GM18519 (cell line): ENCODE measurements at regions not wholly inside any gene's neighbourhood (a gene's known extent, or its start where the extent isn't known, plus 50 kb on each side); places are given as distances from the start of the nearest gene placed in this dataset.
"Not testable (repeated sequence)": the region's sequence is repeated elsewhere in the genome, so short reads cannot be mapped to it uniquely, and the experiment has no call there.

ENCODE experiments used
- ATAC-seq: cut with Tn5 transposase; IDR thresholded peaks from one replicate; pipeline ENCODE4 v1.9.1; 2021; ENCODE audit warnings: mild to moderate bottlenecking, moderate library complexity; ENCODE audit not compliant: unreplicated experiment, low FRiP score

DNA sequence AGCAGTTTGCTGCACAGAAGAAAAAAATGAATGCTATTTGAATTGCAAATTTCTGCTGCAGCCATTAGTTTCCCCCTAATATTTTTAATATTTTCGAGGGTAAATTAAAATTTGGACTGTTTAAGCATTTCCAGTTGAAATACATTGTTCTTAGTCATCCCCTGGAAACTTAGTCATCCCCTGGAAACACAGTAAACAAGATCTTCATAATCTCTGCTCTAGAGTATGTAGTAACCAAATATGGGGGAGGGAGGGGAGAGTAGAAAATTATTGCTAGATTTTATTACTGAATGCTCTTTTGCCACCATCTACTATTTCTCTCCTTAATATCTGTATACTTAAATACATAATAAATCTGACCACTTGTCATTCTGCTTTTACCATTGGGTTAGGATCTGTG, 1053.3 kb downstream of the SORCS1 start:
- ATAC-seq: no peak

DNA sequence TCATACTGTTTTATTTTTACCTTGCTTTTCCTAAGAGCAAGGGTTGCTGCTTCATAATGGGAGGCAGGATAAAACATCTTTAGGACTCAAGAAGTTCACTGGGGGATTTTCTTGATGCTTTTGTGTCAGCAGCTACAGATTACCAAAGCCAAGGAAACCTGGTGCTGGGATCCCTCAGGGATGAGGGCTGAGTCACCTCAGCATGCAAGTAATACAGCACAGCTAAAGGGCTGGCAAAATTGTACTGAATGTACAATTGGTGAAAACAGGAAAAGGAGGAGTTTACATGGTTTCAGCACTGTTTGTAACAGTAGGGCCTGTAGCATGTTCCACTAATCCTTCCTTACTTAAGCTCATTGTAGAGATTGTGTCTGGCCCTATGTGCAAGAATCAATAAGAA, 1056.8 kb downstream of the SORCS1 start:
- no peak for ATAC-seq

DNA sequence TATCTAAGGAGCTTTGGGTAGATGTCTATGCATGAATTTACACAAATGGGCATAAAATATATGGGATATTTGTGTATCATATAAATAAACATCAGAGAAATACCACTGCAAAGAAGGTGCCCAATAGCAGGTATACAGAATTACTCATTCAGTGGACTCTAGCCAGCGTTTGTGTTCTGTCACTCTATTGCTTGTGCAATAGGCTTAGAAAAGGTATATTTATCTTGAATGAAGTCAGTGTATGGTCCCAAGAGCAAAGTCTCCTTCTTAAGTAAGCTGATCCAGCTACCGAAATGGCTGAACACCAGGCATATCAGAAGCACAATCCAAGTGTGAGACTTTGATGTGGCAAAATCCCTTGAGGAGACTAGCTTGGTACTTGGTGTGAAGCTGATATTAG, 1058.4 kb downstream of the SORCS1 start:
- no peak for ATAC-seq

DNA sequence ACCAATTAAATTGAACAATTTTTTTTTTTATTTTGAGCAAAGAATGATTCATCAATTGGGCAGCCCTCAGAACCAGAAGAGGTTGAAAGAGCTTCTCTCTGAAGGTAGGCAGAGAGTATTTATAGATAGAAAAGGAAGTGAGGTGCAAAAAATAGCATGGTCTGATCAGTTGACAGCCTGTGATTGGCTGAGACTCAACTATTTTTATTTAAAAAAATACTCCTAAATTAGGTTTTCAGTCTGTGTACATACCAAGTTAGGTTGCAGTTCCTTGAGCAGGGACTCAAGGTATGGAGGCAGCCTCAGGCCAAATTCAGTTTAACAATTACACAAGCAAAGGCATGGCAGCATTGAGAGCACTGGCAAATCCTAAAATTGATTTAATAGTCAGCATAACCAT, 1074.7 kb downstream of the SORCS1 start:
- ATAC-seq: no peak

DNA sequence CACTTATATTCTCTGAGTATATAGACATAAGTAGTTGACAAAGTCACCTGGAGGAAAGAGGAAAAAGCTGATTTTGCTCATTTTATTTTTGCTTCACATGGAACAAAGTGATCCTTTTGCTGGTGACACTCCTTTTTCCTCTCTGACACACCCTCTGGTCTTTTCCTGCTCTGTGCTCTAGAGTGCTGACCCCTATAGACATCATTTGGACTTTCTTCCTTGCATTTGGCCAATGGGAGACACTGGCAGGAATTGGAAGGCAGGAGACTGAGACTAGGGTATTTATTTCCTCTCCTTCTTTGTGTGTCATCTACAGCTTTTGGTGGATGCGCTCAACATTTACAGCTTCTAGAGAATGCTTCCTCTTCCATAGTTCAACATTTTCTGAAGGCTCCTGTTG, 1078.1 kb downstream of the SORCS1 start:
- no peak for ATAC-seq

DNA sequence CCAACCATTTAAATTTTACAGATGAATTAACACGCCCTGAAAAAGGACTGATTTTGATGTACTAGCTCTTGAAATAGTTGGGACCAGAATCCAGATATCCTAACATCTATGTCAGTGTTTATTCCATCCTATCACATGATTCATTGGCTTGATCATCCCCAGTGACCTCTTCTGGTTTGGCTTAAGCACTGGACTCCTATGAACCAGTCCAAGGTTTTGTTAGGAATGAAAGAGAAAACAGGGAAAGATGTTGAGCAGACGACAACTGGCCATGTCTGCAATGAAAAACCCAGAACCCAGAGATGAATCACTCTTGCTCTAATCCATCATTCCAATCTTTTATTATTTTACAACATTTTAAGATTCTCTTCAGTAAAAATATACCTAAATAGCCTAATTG, 1080.9 kb downstream of the SORCS1 start:
- no peak for ATAC-seq

DNA sequence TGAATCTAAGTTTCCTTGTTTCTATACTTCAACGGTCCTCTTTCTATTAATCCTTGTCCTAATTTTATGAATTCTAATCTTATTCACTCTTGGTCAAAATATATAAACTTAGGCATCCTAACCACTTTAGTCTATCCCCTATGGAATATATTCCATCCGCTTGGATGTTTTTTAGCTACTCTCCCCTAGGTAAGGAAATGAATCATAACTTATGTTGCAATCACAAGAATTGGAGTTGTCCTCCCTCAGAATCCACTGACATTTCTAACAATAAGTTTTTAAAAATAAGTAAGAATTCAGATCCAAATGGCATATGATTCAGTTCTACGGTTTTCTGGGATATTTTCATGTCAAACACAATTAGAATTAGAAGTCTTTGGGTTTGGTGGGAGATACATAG, 1081.6 kb downstream of the SORCS1 start:
- no peak for ATAC-seq

DNA sequence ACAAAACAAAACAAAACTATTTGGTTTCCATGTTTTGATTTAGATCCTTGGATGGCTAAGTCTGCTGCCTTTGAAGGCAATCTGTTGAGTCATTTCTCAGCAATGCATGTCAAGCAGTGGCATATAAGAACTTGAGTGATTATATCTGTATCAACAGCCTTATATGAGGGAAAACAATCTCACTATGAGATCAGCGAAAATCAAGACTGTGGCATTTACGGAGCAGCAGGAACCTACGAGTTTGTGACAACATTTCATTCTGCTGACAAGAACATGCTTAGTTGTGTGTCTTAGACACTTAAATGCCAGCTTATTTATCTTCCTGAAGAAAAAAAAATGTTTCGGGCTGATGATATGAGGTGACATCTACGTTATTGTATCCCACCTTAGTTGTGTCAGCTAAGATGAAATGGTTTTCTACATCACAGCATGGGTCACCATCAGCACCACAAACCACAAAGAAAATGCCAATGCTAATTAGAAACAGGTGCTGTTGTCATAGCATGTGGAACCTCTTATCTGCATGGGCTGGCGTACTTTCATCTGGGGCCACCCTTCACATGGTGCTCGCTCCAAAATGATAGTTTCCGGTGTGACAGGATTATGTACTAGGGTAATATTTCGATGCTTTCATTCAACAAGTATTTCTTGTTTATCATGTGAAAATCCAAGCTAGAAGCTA, 1085.5 kb downstream of the SORCS1 start:
- no peak for ATAC-seq

DNA sequence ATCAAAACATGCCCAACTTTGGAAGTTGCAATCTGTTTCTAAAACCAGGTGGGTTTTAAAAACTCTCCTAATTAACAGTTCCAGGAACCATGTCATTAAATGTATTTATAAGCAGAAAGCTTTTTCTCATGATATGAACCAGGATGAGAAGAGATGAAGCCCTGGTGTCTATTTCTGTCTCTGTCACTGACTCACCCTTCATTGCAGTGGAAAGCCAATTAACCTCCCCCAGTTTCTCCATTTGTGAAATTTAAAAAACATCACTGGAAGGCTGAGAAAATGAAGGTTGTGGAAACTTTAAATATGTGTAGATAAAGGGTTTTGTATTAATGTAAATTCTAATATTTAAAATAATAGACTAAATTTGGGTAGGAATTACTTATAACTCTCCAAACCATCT, 1088.0 kb downstream of the SORCS1 start:
- no peak for ATAC-seq

DNA sequence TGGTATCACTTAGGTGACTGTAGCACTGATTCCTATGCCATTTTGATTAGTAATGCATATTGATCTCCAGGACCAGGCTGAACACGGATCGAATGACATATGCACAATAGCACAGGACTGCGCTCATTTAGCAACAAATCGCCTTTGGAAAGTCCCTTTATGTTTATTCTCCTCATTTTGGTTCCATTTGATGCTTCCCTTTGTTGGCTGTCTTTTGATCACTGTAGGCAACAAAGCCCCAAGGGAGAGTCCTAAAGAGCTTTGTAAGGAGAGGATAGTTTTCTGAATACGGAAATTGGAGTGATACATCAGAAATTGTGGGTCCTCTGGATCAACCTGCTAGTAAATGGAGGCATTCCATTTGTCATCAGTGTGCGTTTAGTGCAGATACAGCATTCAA, 1111.4 kb downstream of the SORCS1 start:
- no peak for ATAC-seq

DNA sequence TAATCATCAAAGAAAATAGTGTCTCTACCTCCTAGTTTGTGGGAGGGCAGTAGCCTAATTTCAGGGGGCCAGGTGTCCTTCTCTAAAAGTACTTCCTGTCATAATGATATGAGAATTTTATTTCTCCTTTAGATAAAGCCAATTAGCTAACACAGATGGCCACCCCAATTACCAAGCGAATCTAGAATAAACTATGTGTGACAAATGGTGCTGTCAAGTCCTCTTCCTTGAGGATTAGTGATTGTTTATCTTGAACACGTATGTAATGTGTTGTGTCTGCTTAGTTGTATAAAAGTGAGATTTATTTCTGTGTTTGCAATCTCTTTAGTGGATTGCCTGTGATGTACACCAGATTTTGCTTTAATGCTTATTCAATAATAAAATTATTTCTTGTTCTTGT, 1120.0 kb downstream of the SORCS1 start:
- ATAC-seq: no peak

DNA sequence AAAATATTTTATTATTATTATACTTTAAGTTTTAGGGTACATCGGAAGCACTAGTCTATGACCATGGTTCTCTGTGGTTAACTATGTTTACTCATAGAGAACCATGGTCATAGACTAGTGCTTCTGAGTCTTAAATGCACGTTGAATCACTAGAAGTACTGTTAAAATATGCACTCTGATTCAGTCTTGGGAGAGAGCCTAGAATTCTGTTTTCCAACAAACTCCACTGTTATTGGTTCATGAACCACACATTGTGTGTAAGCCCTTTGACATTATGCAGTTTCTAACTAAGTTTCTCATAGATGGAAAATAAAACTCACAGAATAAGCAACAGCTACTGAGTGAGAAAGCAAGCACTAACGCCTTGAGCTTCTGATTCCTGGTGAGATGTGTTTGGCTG, 1120.6 kb downstream of the SORCS1 start:
- no peak for ATAC-seq

DNA sequence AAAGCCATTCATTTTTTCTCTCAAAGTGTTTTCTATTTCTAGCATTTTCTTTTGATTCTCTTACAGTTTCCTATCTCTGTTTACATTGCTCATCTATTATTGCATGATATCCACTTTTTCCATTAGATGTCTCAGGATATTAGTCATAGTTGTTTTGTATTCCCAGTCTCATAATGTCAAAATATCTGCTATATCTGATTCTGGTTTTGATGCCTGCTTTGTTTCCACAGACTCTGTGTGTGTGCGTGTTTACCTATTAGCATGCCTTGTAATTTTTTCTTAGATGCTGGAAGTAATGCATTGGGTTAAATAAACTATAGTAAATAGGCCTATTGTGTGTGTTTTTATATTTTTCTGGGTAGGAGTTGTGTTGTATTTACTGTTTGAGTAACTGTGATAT, 1126.3 kb downstream of the SORCS1 start:
- ATAC-seq: no peak

DNA sequence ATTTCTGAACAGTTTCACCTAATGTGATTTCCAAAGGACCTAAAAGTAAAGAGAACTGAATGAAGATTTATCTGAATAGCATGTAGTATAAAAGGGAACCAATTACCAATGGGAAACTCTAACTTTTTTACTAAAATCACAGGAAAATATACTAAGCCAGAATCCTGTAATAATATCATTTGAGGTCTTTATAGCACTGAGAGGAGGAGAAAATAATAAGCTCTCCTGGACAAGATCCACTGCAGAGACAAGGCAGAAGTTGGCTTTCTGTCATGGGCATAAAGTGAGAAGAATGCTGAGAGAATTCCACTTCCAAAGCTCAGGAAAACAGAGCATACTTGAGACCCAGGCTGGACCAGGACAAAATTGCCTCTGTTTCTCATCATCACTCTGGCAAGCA, 1131.4 kb downstream of the SORCS1 start:
- ATAC-seq: no peak

DNA sequence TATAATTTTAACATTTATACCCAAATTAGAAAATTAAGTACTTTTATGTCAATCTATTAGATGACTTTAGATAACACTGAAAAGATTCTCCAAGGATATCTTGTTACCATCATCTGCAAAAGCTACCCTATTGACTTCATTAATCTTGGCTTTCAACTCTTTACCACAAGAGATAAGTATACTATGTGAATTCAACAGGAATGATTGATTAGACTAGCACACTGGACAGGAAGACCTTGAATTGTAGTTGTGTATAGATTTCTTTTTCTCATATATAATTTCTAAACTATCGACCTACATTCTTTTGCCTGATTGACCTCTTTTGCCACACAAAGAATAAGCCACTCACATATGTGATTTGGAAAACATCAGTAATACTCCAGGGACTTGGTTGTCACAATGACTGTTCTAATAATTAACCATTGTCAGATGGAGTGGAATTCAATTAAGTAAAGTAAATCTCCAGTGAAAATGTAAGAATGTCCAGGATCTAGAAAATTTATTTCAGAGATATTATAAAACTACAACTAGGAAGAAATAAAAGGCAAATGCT, 1132.0 kb downstream of the SORCS1 start:
- ATAC-seq: no peak

DNA sequence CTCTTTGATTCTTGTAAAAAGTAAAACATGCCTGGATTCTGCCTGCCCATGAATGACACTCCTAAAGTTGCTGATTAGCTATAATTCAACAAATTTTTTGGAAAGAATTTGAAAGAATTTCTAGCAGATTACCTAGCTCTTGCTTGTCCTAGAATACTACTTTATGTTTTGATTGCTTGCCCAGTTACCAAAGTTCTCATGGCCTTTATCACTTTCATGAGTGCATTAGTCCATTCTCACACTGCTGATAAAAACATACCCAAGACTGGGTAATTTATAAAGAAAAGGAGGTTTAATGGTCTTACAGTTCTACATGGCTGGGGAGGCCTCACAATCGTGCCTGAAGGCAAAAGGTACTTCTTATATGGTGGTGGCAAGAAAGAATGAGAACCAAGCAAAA, 1137.3 kb downstream of the SORCS1 start:
- no peak for ATAC-seq

DNA sequence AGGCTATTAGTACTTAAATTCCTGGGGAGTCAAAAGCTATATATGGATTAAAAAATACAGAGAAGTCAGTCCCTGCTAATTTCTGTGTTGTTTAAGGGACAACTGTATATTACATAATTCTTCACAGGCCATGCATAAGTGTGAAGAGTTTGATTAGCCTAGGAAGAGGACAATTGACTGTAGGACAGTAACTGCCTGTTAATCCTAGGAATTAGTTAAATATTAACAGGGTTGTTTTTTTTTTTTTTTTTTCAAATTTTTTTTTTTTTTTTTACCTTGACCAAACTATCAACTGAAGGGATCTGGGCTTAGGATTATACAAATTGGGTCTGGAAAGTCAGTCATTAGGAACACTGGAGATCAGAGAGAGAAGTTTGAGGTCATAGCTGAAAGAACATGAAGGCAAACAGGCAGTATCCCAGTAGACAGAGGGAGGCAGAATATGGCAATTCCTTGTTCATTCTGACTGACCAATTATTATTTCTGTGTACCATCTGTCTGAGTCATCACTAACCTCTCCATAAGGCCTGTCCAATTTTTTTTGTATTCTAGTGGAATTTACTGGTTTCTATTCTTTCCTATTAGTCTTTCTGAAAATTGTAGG, 1139.2 kb downstream of the SORCS1 start:
- no peak for ATAC-seq

DNA sequence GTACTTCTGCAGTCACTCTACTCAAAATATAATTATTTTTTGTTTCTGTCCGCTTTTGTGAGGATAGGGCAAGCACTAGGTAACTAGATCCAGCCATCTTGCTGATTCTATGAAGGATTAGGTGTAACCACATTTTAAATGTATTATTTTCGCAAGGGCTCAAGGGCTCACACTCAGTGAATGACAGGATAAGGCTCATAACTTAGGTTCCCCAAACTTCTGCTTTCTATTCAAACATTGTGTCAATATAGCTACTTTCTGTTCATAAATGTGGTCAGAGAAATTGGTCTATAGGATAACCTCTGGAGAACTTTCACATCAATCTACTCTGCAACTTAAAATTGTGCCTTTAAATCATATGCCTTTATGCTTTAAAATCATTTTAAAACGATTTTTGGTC, 1141.2 kb downstream of the SORCS1 start:
- ATAC-seq: no peak

DNA sequence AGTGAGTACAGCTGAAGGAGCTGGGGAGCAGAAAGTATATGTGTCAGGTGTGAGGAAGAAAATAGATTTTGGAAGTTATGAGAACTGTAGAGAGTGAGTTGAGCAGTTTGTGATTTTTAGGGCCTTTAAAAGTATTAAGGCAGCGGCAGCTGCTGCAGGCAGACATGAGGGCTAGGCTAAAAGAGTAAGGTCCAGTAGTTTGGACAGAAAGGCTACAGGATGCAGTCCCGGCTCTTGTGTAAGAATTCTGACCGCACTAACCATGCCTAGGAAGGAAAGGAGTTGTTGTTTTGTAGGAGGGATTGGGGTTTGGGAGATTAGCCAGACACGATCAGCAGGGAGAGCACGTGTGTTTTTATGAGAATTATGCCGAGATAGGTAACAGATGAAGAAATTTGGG, 1144.9 kb downstream of the SORCS1 start:
- ATAC-seq: not testable (repeated sequence)

DNA sequence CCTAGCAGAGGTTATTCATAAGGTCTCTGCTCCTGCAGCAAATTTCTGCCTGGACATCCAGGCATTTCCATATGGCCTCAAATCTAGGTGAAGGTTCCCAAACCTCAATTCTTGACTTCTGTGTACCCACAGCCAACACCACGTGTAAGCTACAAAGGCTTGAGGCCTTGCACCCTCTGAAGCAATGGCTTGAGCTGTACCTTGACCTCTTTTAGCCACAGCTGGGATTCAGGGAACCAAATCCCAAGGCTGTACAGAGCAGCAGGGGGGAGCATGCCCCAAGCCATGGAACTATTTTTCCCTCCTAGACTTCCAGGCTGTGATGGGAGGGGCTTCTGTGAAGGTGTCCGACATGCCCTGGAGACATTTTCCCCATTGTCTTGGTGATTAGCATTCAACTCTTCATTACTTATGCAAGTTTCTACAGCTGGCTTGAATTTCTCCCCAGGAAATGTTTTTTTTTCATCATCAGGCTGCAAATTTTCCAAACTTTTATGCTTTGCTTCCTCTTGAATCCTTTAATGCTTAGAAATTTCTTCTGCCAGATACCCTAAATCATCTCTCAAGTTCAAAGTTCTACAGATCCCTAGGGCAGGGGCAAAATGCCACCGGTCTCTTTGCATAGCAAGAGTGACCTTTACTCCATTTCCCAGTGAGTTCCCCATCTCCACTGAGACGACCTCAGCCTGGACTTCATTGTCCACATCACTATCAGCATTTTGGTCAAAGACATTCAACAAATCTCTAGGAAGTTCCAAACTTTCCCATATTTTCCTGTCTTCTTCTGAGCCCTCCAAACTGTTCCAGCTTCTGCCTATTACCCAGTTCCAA, 1148.9 kb downstream of the SORCS1 start:
- not testable (repeated sequence) for ATAC-seq

DNA sequence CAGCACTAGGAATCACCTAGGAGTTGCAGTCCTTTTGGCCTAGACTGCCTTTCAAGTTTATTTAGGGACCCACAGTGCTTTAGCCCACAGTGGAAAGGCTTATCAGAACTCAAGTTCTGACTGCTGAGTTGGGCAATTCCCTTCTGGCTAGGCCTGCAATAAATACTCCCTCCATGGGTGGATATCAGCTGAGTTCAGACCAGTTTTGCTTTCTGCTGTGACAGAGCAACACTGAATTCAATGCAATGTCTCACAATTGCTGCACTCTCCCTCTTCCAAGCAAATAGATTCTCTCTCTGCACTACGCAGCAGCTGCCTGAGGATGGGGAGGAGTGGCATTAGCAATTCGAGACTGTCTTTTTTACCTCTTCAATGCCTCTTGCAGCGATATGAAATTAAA, 1153.3 kb downstream of the SORCS1 start:
- no peak for ATAC-seq
